ENCODE measurements at regions not wholly inside any gene's neighbourhood (a gene's known extent, or its start where the extent isn't known, plus 50 kb on each side); places are given as distances from the start of the nearest gene placed in this dataset.

DNA sequence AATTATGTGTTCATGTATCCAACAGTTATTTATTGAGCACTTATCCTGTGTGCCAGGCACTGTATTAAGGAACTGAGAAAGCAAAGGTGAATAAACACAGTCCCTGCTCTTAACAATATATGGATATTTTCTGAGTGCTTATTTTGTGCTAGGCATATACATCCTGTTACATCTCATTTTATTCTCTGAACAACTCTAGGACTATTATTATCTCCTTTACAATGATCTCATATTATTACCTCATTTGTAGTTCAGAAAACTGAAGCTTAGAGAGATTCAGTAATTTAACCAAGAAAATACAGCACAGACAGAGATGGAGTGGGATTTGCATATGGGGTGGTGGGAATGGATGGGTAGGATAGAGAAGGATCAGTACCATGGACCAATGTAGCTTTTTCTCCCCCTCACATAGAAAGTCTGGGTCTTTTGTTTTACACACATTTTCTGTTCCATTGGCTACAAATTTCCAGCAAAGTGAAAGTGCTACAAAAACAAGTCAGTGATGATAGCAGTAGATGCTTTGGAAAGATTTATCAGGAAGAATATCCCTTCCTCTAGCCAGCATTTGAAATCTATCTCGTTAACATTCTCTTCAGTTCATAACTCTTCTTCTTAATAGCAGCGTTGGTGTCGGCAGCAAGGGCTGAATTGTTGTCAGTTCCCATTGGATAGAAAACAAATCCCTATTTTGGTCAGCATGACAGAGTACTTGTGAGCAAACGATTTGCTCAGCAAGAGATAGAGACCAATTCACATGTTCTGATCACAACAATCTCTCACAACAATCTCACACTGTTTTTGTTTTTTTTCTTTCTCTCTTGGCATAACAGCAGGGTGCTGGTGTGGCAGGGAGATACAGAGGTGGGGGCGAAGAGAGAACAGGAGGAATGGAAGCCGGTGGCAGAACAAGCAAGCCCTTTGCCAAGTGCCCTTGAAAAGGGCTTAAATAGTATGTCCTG is 102.2 kb upstream of the KCTD1 start:
- TF ChIP-seq EZH2 (IDR thresholded peaks at IDR 0.05; ENCODE audit: borderline replicate concordance) (no peak), CTCF (IDR thresholded peaks at IDR 0.05; ENCODE audit: poor library complexity) (no peak), EZH2phosphoT487 (IDR thresholded peaks at IDR 0.05; ENCODE audit: low read depth, severe bottlenecking, unreplicated experiment) (no peak)
- Histone ChIP-seq H4K20me1 (ENCODE audit: insufficient read depth, poor library complexity, severe bottlenecking) (no peaks in the 10 kb centered on the region), H3K36me3 (replicated peaks; ENCODE audit: insufficient read depth, low read depth) (no peaks in the 10 kb centered on the region), H3K27ac (no peak overlapping the region), H3K4me2 (no peak overlapping the region), H3K79me2 (no peaks in the 10 kb centered on the region), H2AFZ (no peak overlapping the region), H3K27me3 (peaks cover 38% of the 10 kb centered on the region), H3K9me3 (ENCODE audit: low read depth) (no peaks in the 10 kb centered on the region), H3K4me3 (no peak overlapping the region), H3K4me1 (ENCODE audit: insufficient read depth) (no peaks in the 10 kb centered on the region), H3K9me2 (replicated peaks; ENCODE audit: insufficient read depth) (no peaks in the 10 kb centered on the region)
- DNase-seq (ENCODE audit: low spot score) = no peak
- 32% methylated on average over 6 of the region's 6 CpGs for WGBS (ENCODE audit: low lambda C conversion rate, missing lambda C conversion rate)

- Histone ChIP-seq H3K79me2 (no peaks in the 10 kb centered on the region), H3K9me2 (replicated peaks; ENCODE audit: insufficient read depth) (no peaks in the 10 kb centered on the region), H3K27ac (no peak overlapping the region), H3K36me3 (replicated peaks; ENCODE audit: insufficient read depth, low read depth) (no peaks in the 10 kb centered on the region), H3K9me3 (ENCODE audit: low read depth) (no peaks in the 10 kb centered on the region), H3K4me1 (ENCODE audit: insufficient read depth) (no peaks in the 10 kb centered on the region), H3K4me2 (peak overlapping the region; percentile 43), H4K20me1 (ENCODE audit: insufficient read depth, poor library complexity, severe bottlenecking) (no peaks in the 10 kb centered on the region), H3K4me3 (no peak overlapping the region), H3K27me3 (peaks cover 25% of the 10 kb centered on the region), H2AFZ (no peak overlapping the region)
- DNase-seq (ENCODE audit: low spot score) = no peak
- TF ChIP-seq EZH2 (IDR thresholded peaks at IDR 0.05; ENCODE audit: borderline replicate concordance) (no peak), EZH2phosphoT487 (IDR thresholded peaks at IDR 0.05; ENCODE audit: low read depth, severe bottlenecking, unreplicated experiment) (no peak), CTCF (IDR thresholded peaks at IDR 0.05; ENCODE audit: poor library complexity) (no peak)
- 28% methylated on average over 6 of the region's 6 CpGs for WGBS (ENCODE audit: low lambda C conversion rate, missing lambda C conversion rate)
Measured at GRCh38 chr18:26649193-26649543, 100.8 kb upstream of the KCTD1 start.

DNA sequence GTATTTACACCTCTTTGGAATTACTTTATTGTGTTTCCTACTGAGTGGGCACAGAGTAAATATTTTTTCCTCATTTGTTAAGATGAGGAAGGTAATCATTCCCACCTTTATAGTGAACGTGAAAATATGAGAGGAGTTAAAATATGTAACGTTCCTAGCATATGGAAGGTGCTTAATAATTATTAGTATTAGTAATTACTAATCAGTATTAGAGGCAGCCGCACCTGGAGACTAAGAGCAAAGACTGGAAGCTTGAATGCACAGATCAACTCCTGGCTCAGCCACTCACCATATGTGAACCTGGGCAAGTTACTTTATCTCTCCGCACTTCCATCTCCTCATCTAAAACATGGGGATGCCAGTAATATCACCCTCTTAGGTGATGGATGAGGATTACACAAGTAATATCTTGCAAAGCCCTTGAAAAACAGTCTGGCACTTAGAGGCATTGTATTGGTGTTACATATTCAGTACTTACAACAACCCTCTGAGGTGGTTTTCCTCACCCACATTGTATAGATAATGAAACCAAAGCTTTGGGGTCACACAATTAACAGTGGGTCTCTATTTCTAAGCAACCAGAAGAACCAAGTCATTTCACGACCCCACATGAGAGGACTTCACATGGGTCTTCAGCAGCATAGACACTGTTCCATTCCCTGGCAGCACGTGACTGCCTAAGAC is 100.3 kb upstream of the KCTD1 start:
- no peak for DNase-seq (ENCODE audit: low spot score)
- Histone ChIP-seq H3K4me3 (no peak overlapping the region), H4K20me1 (ENCODE audit: insufficient read depth, poor library complexity, severe bottlenecking) (no peaks in the 10 kb centered on the region), H3K27me3 (peaks cover 20% of the 10 kb centered on the region), H3K9me3 (ENCODE audit: low read depth) (no peaks in the 10 kb centered on the region), H3K79me2 (no peaks in the 10 kb centered on the region), H3K4me1 (ENCODE audit: insufficient read depth) (no peaks in the 10 kb centered on the region), H3K36me3 (replicated peaks; ENCODE audit: insufficient read depth, low read depth) (no peaks in the 10 kb centered on the region), H3K9me2 (replicated peaks; ENCODE audit: insufficient read depth) (no peaks in the 10 kb centered on the region), H3K4me2 (peak overlapping the region; percentile 43), H3K27ac (no peak overlapping the region), H2AFZ (no peak overlapping the region)
- 65% methylated on average over 6 of the region's 6 CpGs for WGBS (ENCODE audit: low lambda C conversion rate, missing lambda C conversion rate)
- no peak for TF ChIP-seq CTCF (IDR thresholded peaks at IDR 0.05; ENCODE audit: poor library complexity)
- no peak for TF ChIP-seq EZH2 (IDR thresholded peaks at IDR 0.05; ENCODE audit: borderline replicate concordance)
- no peak for TF ChIP-seq EZH2phosphoT487 (IDR thresholded peaks at IDR 0.05; ENCODE audit: low read depth, severe bottlenecking, unreplicated experiment)
